ENCODE measurements at regions not wholly inside any gene's neighbourhood (a gene's known extent, or its start where the extent isn't known, plus 50 kb on each side); places are given as distances from the start of the nearest gene placed in this dataset.
"Not testable (repeated sequence)": the region's sequence is repeated elsewhere in the genome, so short reads cannot be mapped to it uniquely, and the experiment has no call there.

- H3K4me3 ChIP-seq (ENCODE audit: low read depth, low read length): no peak overlapping the region
- no peak for DNase-seq (ENCODE audit: low read depth)
Measured at GRCh38 chr2:210844016-210844415, 287.6 kb downstream of the CPS1 start.

GRCh38 chr2:210859314-210859713 lies 302.9 kb downstream of the CPS1 start:
- no peak for DNase-seq (ENCODE audit: low read depth)
- H3K4me3 ChIP-seq (ENCODE audit: low read depth, low read length): no peak overlapping the region

GRCh38 chr2:210860276-210860675 lies 303.9 kb downstream of the CPS1 start:
- DNase-seq (ENCODE audit: low read depth): no peak
- H3K4me3 ChIP-seq (ENCODE audit: low read depth, low read length): no peak overlapping the region

DNA sequence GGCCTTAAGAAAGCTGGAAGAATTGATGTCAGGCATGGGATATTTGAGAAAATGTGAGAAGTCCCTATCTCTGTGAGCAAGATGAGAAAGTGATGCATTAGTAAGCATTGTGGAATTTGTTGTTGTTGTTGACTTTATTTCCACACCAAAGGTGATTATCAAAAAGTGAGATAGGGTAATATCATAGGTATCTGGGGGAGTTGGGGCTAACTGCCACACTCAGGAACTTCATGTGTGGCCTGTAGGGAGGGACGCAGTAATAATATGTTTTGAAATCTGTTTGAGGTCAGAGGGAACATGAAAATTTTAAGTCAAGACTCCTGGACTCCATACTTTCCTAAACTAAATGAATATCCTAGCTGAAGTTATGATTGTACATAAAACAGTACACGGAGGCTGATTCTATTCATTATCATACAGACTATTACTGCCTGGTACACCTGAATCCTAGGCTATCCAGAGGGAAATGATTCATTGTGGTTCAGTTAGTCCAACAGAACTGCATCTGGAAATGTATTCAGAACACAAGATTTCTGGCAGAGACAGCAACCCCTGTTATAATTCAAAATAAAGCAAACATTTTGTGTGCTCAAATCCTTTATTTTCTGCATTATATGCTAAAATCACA lies 304.8 kb downstream of the CPS1 start:
- no peak overlapping the region for H3K4me3 ChIP-seq (ENCODE audit: low read depth, low read length)
- DNase-seq (ENCODE audit: low read depth): no peak

DNA sequence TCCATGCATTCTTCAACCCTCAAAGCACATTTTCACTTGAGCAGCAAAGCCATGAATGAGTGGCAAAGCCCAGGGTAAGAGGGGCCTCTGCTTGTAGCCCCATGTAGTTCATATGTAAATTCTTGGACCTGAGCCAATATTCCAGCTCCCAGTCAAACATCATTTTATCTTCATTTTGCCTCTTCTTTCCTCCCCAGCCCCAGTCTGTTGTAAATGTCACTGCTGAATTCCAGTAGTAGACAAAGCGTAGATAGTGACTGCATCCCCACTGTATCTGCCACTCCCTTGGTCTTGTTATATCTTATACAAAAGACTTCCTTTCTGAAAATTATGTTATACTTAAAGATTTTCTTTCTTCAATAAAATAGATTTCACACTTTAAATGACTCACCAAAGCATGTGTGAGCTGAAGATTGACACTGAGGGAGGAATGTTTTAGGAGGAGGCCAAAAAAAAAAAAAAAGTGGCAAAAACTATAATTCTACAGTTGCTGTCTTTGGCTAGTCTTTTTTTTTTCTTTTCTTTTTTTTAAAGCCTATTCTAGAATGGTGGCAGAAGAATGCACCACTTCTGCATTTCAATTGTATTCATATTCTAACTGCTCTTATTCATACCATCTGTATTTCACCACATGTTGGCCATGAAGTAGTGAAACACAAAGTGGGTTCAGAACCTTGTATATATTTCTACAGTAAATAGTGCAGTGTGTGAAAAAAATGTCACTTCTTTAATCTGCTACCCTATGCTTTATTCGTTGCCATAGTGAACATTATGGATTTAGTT lies 306.1 kb downstream of the CPS1 start:
- no peak for DNase-seq (ENCODE audit: low read depth)
- H3K4me3 ChIP-seq (ENCODE audit: low read depth, low read length): no peak overlapping the region

GRCh38 chr2:210863283-210863682 lies 306.9 kb downstream of the CPS1 start:
- no peak overlapping the region for H3K4me3 ChIP-seq (ENCODE audit: low read depth, low read length)
- DNase-seq (ENCODE audit: low read depth): no peak

GRCh38 chr2:210871566-210871965 lies 315.2 kb downstream of the CPS1 start:
- H3K4me3 ChIP-seq (ENCODE audit: low read depth, low read length); DNase-seq (ENCODE audit: low read depth): not testable (repeated sequence)

DNA sequence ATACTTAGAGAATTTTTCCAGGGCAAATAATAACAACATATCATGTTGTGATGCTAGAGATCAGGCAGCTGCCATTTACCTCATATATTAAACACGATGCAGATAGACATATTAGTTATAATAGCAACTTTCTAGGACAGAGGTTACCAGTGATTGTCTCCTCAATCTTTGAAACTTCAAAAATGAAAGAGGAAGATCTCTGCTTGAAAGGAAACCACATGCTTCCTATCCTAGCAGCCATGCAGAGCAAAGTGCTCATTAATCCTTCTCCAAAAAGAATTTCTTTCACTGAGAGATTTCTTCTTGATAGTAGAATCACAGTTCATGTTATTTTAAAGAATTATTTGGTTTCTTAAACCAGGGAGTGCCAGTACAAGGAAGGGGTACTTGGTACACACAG lies 317.2 kb downstream of the CPS1 start:
- no peak for DNase-seq (ENCODE audit: low read depth)
- H3K4me3 ChIP-seq (ENCODE audit: low read depth, low read length): no peak overlapping the region

- DNase-seq (ENCODE audit: low read depth): no peak
- no peak overlapping the region for H3K4me3 ChIP-seq (ENCODE audit: low read depth, low read length)
Measured at GRCh38 chr2:210884227-210884626, 327.8 kb downstream of the CPS1 start.

- DNase-seq (ENCODE audit: low read depth): no peak
- no peak overlapping the region for H3K4me3 ChIP-seq (ENCODE audit: low read depth, low read length)
Measured at GRCh38 chr2:210888035-210888434, 331.6 kb downstream of the CPS1 start.

- no peak for DNase-seq (ENCODE audit: low read depth)
- H3K4me3 ChIP-seq (ENCODE audit: low read depth, low read length): no peak overlapping the region
Measured at GRCh38 chr2:210895132-210895531, 338.7 kb downstream of the CPS1 start.

DNA sequence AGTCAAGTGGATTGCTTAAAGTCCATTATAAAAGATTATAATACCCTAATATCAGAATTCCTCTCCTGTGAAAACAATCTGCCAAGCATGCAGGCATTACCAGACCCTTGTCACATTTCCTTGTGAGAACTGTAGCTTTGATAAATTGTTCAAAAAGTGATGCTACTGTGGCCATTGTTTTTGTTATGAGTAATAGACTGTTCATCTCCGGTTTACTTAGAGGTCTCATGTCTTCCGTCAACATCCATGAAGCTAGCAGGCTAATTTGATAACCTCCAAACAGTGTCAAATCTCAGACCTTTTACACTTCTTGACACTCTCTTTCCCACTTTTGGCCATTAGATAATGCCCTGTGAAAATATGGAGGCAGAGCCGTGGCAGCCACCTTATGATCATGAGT lies 342.7 kb downstream of the CPS1 start:
- H3K4me3 ChIP-seq (ENCODE audit: low read depth, low read length): no peak overlapping the region
- no peak for DNase-seq (ENCODE audit: low read depth)

- no peak for DNase-seq (ENCODE audit: low read depth)
- H3K4me3 ChIP-seq (ENCODE audit: low read depth, low read length): no peak overlapping the region
Measured at GRCh38 chr2:210901326-210901725, 344.9 kb downstream of the CPS1 start.

DNA sequence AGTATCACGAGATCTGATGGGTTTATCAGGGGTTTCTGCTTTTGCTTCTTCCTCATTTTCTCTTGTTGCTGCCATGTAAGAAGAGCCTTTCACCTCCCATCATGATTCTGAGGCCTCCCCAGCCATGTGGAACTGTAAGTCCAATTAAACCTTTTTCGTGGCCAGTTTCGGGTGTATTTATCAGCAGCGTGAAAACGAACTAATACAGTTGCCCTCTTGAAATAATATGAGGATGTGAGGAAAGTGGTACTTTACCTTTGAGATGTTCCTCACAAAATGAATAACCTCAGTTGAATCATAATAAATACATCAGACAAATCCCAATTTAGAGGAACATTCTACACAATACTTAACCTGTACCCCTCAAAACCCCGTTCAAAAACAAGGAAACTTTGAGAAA lies 356.4 kb downstream of the CPS1 start:
- H3K4me3 ChIP-seq (ENCODE audit: low read depth, low read length): no peak overlapping the region
- no peak for DNase-seq (ENCODE audit: low read depth)

DNA sequence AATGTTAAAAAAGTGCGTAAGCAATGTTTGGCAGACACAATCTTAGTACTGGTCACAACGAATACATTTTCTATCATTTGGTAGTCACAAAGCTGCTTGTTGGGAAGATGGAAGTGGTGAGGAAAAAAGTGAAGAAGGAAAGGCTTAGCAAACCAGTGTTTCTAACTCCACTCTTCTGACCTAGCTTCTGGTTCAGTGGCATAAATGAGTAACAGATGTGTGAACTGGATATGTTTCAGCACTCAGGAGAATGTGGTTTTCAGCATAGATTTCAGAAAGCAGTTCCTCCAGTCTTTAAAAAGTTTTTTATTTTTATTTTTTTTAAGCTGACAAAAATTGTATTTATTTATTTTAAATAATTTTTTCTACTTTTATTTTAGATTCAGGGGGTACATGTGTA lies 357.1 kb downstream of the CPS1 start:
- H3K4me3 ChIP-seq (ENCODE audit: low read depth, low read length): no peak overlapping the region
- no peak for DNase-seq (ENCODE audit: low read depth)

GRCh38 chr2:210915912-210916311 lies 359.5 kb downstream of the CPS1 start:
- no peak overlapping the region for H3K4me3 ChIP-seq (ENCODE audit: low read depth, low read length)
- no peak for DNase-seq (ENCODE audit: low read depth)

- no peak for DNase-seq (ENCODE audit: low read depth)
- H3K4me3 ChIP-seq (ENCODE audit: low read depth, low read length): no peak overlapping the region
Measured at GRCh38 chr2:210917465-210917864, 361.1 kb downstream of the CPS1 start.

DNA sequence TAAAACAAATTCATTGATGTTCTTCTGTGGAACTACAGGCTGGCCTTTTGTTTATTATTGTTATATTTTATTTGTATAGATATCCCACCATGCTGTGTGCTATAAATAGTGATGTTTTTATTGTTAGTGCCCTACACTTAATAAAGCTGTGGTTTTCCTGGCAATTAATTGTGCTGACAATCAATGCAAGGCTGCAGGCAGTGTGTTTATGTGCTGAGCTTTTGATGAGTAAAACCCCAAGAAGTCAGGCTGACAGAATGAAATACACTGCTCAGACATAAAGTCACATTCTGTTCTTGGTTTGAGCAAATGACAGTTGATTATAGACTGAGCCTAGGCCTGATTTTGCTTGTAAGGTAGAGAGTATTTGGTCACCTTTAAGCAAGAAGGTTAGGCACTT lies 362.7 kb downstream of the CPS1 start:
- DNase-seq (ENCODE audit: low read depth): no peak
- H3K4me3 ChIP-seq (ENCODE audit: low read depth, low read length): no peak overlapping the region

- no peak for DNase-seq (ENCODE audit: low read depth)
- no peak overlapping the region for H3K4me3 ChIP-seq (ENCODE audit: low read depth, low read length)
Measured at GRCh38 chr2:210922419-210922818, 366.0 kb downstream of the CPS1 start.

- H3K4me3 ChIP-seq (ENCODE audit: low read depth, low read length): no peak overlapping the region
- no peak for DNase-seq (ENCODE audit: low read depth)
Measured at GRCh38 chr2:210928714-210929113, 372.3 kb downstream of the CPS1 start.

- no peak overlapping the region for H3K4me3 ChIP-seq (ENCODE audit: low read depth, low read length)
Measured at GRCh38 chr2:210938228-210938627, 381.8 kb downstream of the CPS1 start.

More at GRCh38 chr2:210938228-210938627, 381.8 kb downstream of the CPS1 start:
- DNase-seq (ENCODE audit: low read depth): no peak
